PC-9 (cell line): ENCODE measurements at regions not wholly inside any gene's neighbourhood (a gene's known extent, or its start where the extent isn't known, plus 50 kb on each side); places are given as distances from the start of the nearest gene placed in this dataset.

Experiments
- EZH2 ChIP-seq: fragments of 200-600 bp; sonication (generic); IDR thresholded peaks from 2 replicates; pipeline ENCODE4 v1.8.0; 2017; ENCODE audit warnings: antibody characterized with exemption, low read depth
- TF ChIP-seq, protein P1 (sequence below): fragments of 200-600 bp; sonication (generic); conservative IDR thresholded peaks from 2 replicates; pipeline ENCODE4 v1.6.1; 2017; ENCODE audit warnings: mixed run types, antibody characterized with exemption, mild to moderate bottlenecking, moderate library complexity

DNA sequence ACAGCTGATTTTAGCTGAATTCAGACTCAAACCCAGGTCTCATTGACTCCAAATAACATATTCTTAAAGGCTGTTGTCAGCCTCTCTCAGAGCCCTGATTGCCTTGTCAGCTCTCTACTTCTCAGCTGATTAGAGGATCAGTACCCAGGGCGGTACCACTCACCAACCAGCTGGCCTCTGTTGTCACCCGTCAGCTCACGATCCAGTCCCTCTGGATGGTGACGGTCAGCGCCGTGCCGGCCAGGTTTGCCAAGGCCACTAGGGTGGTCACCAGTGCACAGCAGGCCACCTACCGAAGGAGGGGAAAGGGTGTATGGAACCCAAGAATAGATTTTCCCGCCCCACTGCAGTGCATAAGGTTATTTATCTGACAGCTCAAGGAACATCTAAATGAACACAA lies 52.3 kb upstream of the TOMM7 start:
- TF ChIP-seq, protein P1, sequence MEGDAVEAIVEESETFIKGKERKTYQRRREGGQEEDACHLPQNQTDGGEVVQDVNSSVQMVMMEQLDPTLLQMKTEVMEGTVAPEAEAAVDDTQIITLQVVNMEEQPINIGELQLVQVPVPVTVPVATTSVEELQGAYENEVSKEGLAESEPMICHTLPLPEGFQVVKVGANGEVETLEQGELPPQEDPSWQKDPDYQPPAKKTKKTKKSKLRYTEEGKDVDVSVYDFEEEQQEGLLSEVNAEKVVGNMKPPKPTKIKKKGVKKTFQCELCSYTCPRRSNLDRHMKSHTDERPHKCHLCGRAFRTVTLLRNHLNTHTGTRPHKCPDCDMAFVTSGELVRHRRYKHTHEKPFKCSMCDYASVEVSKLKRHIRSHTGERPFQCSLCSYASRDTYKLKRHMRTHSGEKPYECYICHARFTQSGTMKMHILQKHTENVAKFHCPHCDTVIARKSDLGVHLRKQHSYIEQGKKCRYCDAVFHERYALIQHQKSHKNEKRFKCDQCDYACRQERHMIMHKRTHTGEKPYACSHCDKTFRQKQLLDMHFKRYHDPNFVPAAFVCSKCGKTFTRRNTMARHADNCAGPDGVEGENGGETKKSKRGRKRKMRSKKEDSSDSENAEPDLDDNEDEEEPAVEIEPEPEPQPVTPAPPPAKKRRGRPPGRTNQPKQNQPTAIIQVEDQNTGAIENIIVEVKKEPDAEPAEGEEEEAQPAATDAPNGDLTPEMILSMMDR = no peak
- TF ChIP-seq EZH2 = no peak
